Fibroblast of lung (primary cell): ENCODE measurements at regions not wholly inside any gene's neighbourhood (a gene's known extent, or its start where the extent isn't known, plus 50 kb on each side); places are given as distances from the start of the nearest gene placed in this dataset.

Source experiments
- CTCF ChIP-seq, 2 donors: IDR thresholded peaks in 1 of 2; conservative IDR thresholded peaks in 1 of 2; 1 replicate in 1 of 2; 2 replicates in 1 of 2; pipeline ENCODE4 v1.5.1; 2011 to 2012; ENCODE audit warnings: low read length in 2 of 2, control low read depth in 1 of 2, inconsistent platforms in 1 of 2, low read depth in 1 of 2, mild to moderate bottlenecking in 1 of 2
- EZH2 ChIP-seq: IDR thresholded peaks from 2 replicates; pipeline ENCODE4 v1.5.1; 2012; ENCODE audit warnings: low read length, control low read depth, mild to moderate bottlenecking; ENCODE audit errors: missing control alignments

GRCh38 chr22:45091254-45091854 lies 72.4 kb upstream of the NUP50 start:
- no peak for TF ChIP-seq CTCF (conservative IDR thresholded peaks at IDR 0.05 in 1 of 2, IDR thresholded peaks at IDR 0.05 in 1 of 2; ENCODE audit: low read depth in 1 of 2, low read length in 2 of 2)
- no peak for TF ChIP-seq EZH2
